IMR-90 (cell line): ENCODE measurements at regions not wholly inside any gene's neighbourhood (a gene's known extent, or its start where the extent isn't known, plus 50 kb on each side); places are given as distances from the start of the nearest gene placed in this dataset.

Experiments used
- ATAC-seq: fragments of 200-7000 bp; cut with Tn5 transposase; 2 replicates; pipeline ENCODE4 v1.9.1; 2020; ENCODE audit warnings: low read depth, mild to moderate bottlenecking, moderate library complexity
- BruUV-seq: library from RNA; stranded (reverse); fragments of 400-500 nt; replicated peaks from 2 replicates; lab custom pipeline; 2021; lab: Mats Ljungman, UMichigan
- CTCF ChIA-PET: fragments of 300-600 bp; formaldehyde crosslinking; extraction: SDS; loops from one replicate; lab custom pipeline; 2021; ENCODE audit warnings: antibody characterized with exemption; lab: Yijun Ruan, JAX
- POLR2A ChIA-PET: fragments of 300-600 bp; sonication (Branson Sonifier 250); formaldehyde crosslinking; loops from one replicate; lab custom pipeline; 2022; ENCODE audit warnings: antibody characterized with exemption; ENCODE audit not compliant: unreplicated experiment; lab: Charles Lee
- DNase-seq: peaks from one replicate; pipeline ENCODE4 v3.0.0; 2013
- H2AFZ ChIP-seq: replicated peaks from 2 replicates; pipeline ENCODE3; 2013; ENCODE audit warnings: low read length, mild to moderate bottlenecking; ENCODE audit not compliant: poor library complexity
- H2AK5ac ChIP-seq: 2 replicates; pipeline ENCODE4 v1.6.1; 2013; ENCODE audit warnings: low read depth, low read length, inconsistent platforms
- H2AK9ac ChIP-seq: replicated peaks from 2 replicates; pipeline ENCODE3; 2013; ENCODE audit warnings: mild to moderate bottlenecking, low read depth, low read length, moderate library complexity; ENCODE audit not compliant: poor library complexity
- H2BK120ac ChIP-seq: 2 replicates; pipeline ENCODE4 v1.6.1; 2013; ENCODE audit warnings: low read depth, low read length, inconsistent platforms
- H2BK15ac ChIP-seq: 3 replicates; pipeline ENCODE4 v1.6.1; 2013; ENCODE audit warnings: low read depth, low read length, inconsistent platforms
- H2BK20ac ChIP-seq: 2 replicates; pipeline ENCODE4 v1.6.1; 2013; ENCODE audit warnings: low read depth, mild to moderate bottlenecking, inconsistent platforms, low read length, moderate library complexity
- H2BK5ac ChIP-seq: 2 replicates; pipeline ENCODE4 v1.6.1; 2013; ENCODE audit warnings: mild to moderate bottlenecking, low read depth, low read length, inconsistent platforms; ENCODE audit not compliant: poor library complexity, severe bottlenecking
- H3K14ac ChIP-seq: replicated peaks from 2 replicates; pipeline ENCODE4 v1.6.1; 2013; ENCODE audit warnings: low read depth, low read length, inconsistent platforms
- H3K18ac ChIP-seq: 2 replicates; pipeline ENCODE4 v1.6.1; 2013; ENCODE audit warnings: low read depth, low read length, control low read depth
- H3K23ac ChIP-seq: 2 replicates; pipeline ENCODE4 v1.6.1; 2013; ENCODE audit warnings: low read depth, low read length, inconsistent platforms
- H3K27ac ChIP-seq: 2 replicates; pipeline ENCODE4 v1.5.1; 2013; ENCODE audit warnings: mild to moderate bottlenecking, control low read depth, low read length; ENCODE audit not compliant: insufficient read depth
- H3K27me3 ChIP-seq: 2 replicates; pipeline ENCODE4 v1.6.1; 2013; ENCODE audit warnings: low read length; ENCODE audit not compliant: control insufficient read depth, insufficient read depth
- H3K36me3 ChIP-seq: 2 replicates; pipeline ENCODE4 v1.6.1; 2013; ENCODE audit warnings: low read length, mixed read lengths; ENCODE audit not compliant: control insufficient read depth, insufficient read depth
- H3K4ac ChIP-seq: 2 replicates; pipeline ENCODE4 v1.6.1; 2013; ENCODE audit warnings: low read depth, low read length, inconsistent platforms
- H3K4me1 ChIP-seq: 2 replicates; pipeline ENCODE4 v1.6.1; 2013; ENCODE audit warnings: low read length, mixed read lengths; ENCODE audit not compliant: control insufficient read depth, insufficient read depth
- H3K4me2 ChIP-seq: 2 replicates; pipeline ENCODE4 v1.6.1; 2013; ENCODE audit warnings: low read depth, mild to moderate bottlenecking, control low read depth, low read length, moderate library complexity
- H3K4me3 ChIP-seq: 2 replicates; pipeline ENCODE4 v1.5.1; 2013; ENCODE audit warnings: low read depth, mild to moderate bottlenecking, control low read depth, low read length, moderate library complexity; ENCODE audit not compliant: insufficient read depth
- H3K56ac ChIP-seq: 2 replicates; pipeline ENCODE4 v1.6.1; 2013; ENCODE audit warnings: low read length, inconsistent platforms; ENCODE audit not compliant: insufficient read depth; ENCODE audit errors: extremely low read depth
- H3K79me1 ChIP-seq, 2 experiments: 2 replicates each; pipeline ENCODE4 v1.6.1; 2013; ENCODE audit warnings: low read length in 2 of 2, inconsistent platforms in 1 of 2, low read depth in 1 of 2
- H3K9ac ChIP-seq: 2 replicates; pipeline ENCODE4 v1.6.1; 2013; ENCODE audit warnings: low read depth, low read length, control low read depth
- H3K9me1 ChIP-seq: 2 replicates; pipeline ENCODE4 v1.6.1; 2013; ENCODE audit warnings: low read length, inconsistent platforms; ENCODE audit not compliant: insufficient read depth
- H3K9me3 ChIP-seq: 2 replicates; pipeline ENCODE4 v1.6.1; 2013; ENCODE audit warnings: low read length; ENCODE audit not compliant: control insufficient read depth, insufficient read depth
- H4K20me1 ChIP-seq: 2 replicates; pipeline ENCODE4 v1.6.1; 2013; ENCODE audit warnings: low read length, inconsistent platforms; ENCODE audit not compliant: insufficient read depth
- H4K5ac ChIP-seq: 2 replicates; pipeline ENCODE4 v1.6.1; 2013; ENCODE audit warnings: mild to moderate bottlenecking, low read depth, low read length, control low read depth
- H4K8ac ChIP-seq, 2 experiments: 2 replicates each; pipeline ENCODE4 v1.6.1; 2013; ENCODE audit warnings: low read depth in 2 of 2, low read length in 2 of 2, control low read depth in 1 of 2, inconsistent platforms in 1 of 2
- H4K91ac ChIP-seq: 2 replicates; pipeline ENCODE4 v1.6.1; 2013; ENCODE audit warnings: low read depth, low read length, inconsistent platforms; ENCODE audit not compliant: insufficient read depth
- BHLHE40 ChIP-seq: fragments of 150-350 bp; IDR thresholded peaks from 2 replicates; pipeline ENCODE4 v1.6.1; 2016; ENCODE audit warnings: mild to moderate bottlenecking, low read depth, low read length
- CEBPB ChIP-seq: IDR thresholded peaks from 2 replicates; pipeline ENCODE4 v1.6.1; 2012; ENCODE audit warnings: low read depth, low read length, improper control_type of control experiment
- CHD1 ChIP-seq: IDR thresholded peaks from 2 replicates; pipeline ENCODE4 v1.6.1; 2012; ENCODE audit warnings: low read depth, low read length, improper control_type of control experiment
- CTCF ChIP-seq: conservative IDR thresholded peaks from 2 replicates; pipeline ENCODE4 v1.5.1; 2012; ENCODE audit warnings: mild to moderate bottlenecking, low read depth, low read length, improper control_type of control experiment
- ELK1 ChIP-seq: fragments of 150-350 bp; IDR thresholded peaks from 2 replicates; pipeline ENCODE4 v1.6.1; 2016; ENCODE audit warnings: low read depth, mild to moderate bottlenecking, low read length, moderate library complexity, borderline replicate concordance
- FOS ChIP-seq: fragments of 150-350 bp; IDR thresholded peaks from 2 replicates; pipeline ENCODE4 v1.6.1; 2016; ENCODE audit warnings: low read depth, low read length
- MAFK ChIP-seq: IDR thresholded peaks from 2 replicates; pipeline ENCODE4 v1.6.1; 2012; ENCODE audit warnings: low read depth, low read length, improper control_type of control experiment
- MAZ ChIP-seq: IDR thresholded peaks from 2 replicates; pipeline ENCODE4 v1.6.1; 2012; ENCODE audit warnings: low read depth, mild to moderate bottlenecking, low read length, improper control_type of control experiment, moderate library complexity, borderline replicate concordance
- MXI1 ChIP-seq: IDR thresholded peaks from 2 replicates; pipeline ENCODE4 v1.6.1; 2012; ENCODE audit warnings: low read depth, mild to moderate bottlenecking, low read length, moderate library complexity, borderline replicate concordance
- NFE2L2 ChIP-seq: fragments of 150-350 bp; IDR thresholded peaks from 2 replicates; pipeline ENCODE4 v1.6.1; 2016; ENCODE audit warnings: low read depth, mild to moderate bottlenecking, low read length
- POLR2A ChIP-seq: IDR thresholded peaks from 2 replicates; pipeline ENCODE4 v1.6.1; 2012; ENCODE audit warnings: mild to moderate bottlenecking, low read depth, low read length
- RAD21 ChIP-seq: IDR thresholded peaks from 2 replicates; pipeline ENCODE4 v1.6.1; 2012; ENCODE audit warnings: low read length, improper control_type of control experiment
- RCOR1 ChIP-seq: IDR thresholded peaks from 2 replicates; pipeline ENCODE4 v1.6.1; 2012; ENCODE audit warnings: mild to moderate bottlenecking, low read length, improper control_type of control experiment; ENCODE audit not compliant: insufficient replicate concordance
- RFX5 ChIP-seq: IDR thresholded peaks from 2 replicates; pipeline ENCODE4 v1.8.0; 2012; ENCODE audit warnings: low read depth, mild to moderate bottlenecking, low read length, moderate library complexity
- SMC3 ChIP-seq: fragments of 150-350 bp; IDR thresholded peaks from 2 replicates; pipeline ENCODE4 v1.6.1; 2016; ENCODE audit warnings: low read depth, mild to moderate bottlenecking, antibody characterized with exemption, low read length, moderate library complexity
- USF2 ChIP-seq: fragments of 150-350 bp; IDR thresholded peaks from 2 replicates; pipeline ENCODE4 v1.6.1; 2017; ENCODE audit warnings: mild to moderate bottlenecking, antibody characterized with exemption, low read length, low read depth
- WGBS, 2 experiments: methylation state at CpG; one replicate each; pipeline versions ENCODE4 v1.1.5 to v1.1.7; 2013; ENCODE audit warnings: missing lambda C conversion rate in 2 of 2; ENCODE audit not compliant: insufficient read length in 1 of 2; ENCODE audit errors: extremely low coverage in 2 of 2; 5-methylcytosine and 5-hydroxymethylcytosine counted together
- dilution Hi-C: fragments of 300-500 bp; cut with HindIII; formaldehyde crosslinking; loops from one replicate; pipeline ENCODE4 v1.14.3; 2018; ENCODE audit warnings: low sequenced_read_pairs; ENCODE audit not compliant: unreplicated experiment
- in situ Hi-C: fragments of 300-500 bp; cut with MboI; formaldehyde crosslinking; loops from 3 replicates; pipeline ENCODE4 v1.14.3; 2019; ENCODE audit warnings: low sequenced_read_pairs, inconsistent platforms, mixed read lengths
- intact Hi-C: fragments of 100-400 bp; cut with micrococcal nuclease; formaldehyde crosslinking; loops from 2 replicates; pipeline ENCODE4 v1.10.0; 2022

- no peaks in the 10 kb centered on the region for H3K9me1 ChIP-seq
- H3K4me3 ChIP-seq = no peak overlapping the region
- H4K5ac ChIP-seq = no peak overlapping the region
- no peak overlapping the region for H3K18ac ChIP-seq
- no peaks in the 10 kb centered on the region for H3K9me3 ChIP-seq
- no peak overlapping the region for H2BK120ac ChIP-seq
- H3K79me1 ChIP-seq = no peaks in the 10 kb centered on the region
- POLR2A ChIA-PET = no interaction called here
- ATAC-seq = no peak
- no peak overlapping the region for H2BK5ac ChIP-seq
- TF ChIP-seq CTCF (no peak), BHLHE40 (no peak), RAD21 (no peak), CEBPB (no peak), RCOR1 (no peak), FOS (no peak), NFE2L2 (no peak), MAZ (no peak), CHD1 (no peak), MAFK (no peak), POLR2A (no peak), MXI1 (no peak), ELK1 (no peak), SMC3 (no peak), USF2 (no peak), RFX5 (no peak)
- H3K27ac ChIP-seq = no peak overlapping the region
- H3K27me3 ChIP-seq = no peaks in the 10 kb centered on the region
- H2AFZ ChIP-seq = no peak overlapping the region
- no peak overlapping the region for H4K8ac ChIP-seq
- H2AK5ac ChIP-seq = no peak overlapping the region
- H3K56ac ChIP-seq = no peak overlapping the region
- dilution Hi-C loops = no loop called here
- DNase-seq = no peak
- no peaks in the 10 kb centered on the region for H4K20me1 ChIP-seq
- intact Hi-C loops = no loop called here
- H3K14ac ChIP-seq = no peak overlapping the region
- no peak overlapping the region for H4K91ac ChIP-seq
- CTCF ChIA-PET = no interaction called here
- no peaks in the 10 kb centered on the region for H3K4me1 ChIP-seq
- no peak overlapping the region for H2BK20ac ChIP-seq
- H2AK9ac ChIP-seq = no peak overlapping the region
- no peak overlapping the region for H3K4ac ChIP-seq
- no peaks in the 10 kb centered on the region for H3K36me3 ChIP-seq
- H2BK15ac ChIP-seq = no peak overlapping the region
- 60% methylated on average over 1 of the region's 1 CpG; no CpG with 5 or more reads in 1 of the 2 experiments for WGBS, 2 experiments
- no peak overlapping the region for H3K4me2 ChIP-seq
- in situ Hi-C loops = no loop called here
- BruUV-seq = no TSS peak
- H3K9ac ChIP-seq = no peak overlapping the region
- H3K23ac ChIP-seq = no peak overlapping the region
Observed at GRCh38 chr3:34198309-34198708, 399.9 kb downstream of the PDCD6IP start.
